GM19238 (cell line): ENCODE measurements at regions not wholly inside any gene's neighbourhood (a gene's known extent, or its start where the extent isn't known, plus 50 kb on each side); places are given as distances from the start of the nearest gene placed in this dataset.
"Not testable (repeated sequence)": the region's sequence is repeated elsewhere in the genome, so short reads cannot be mapped to it uniquely, and the experiment has no call there.

Source experiments
- DNase-seq: peaks from one replicate; pipeline ENCODE4 v3.0.0; 2011; ENCODE audit warnings: low spot score; ENCODE audit not compliant: insufficient read length

DNA sequence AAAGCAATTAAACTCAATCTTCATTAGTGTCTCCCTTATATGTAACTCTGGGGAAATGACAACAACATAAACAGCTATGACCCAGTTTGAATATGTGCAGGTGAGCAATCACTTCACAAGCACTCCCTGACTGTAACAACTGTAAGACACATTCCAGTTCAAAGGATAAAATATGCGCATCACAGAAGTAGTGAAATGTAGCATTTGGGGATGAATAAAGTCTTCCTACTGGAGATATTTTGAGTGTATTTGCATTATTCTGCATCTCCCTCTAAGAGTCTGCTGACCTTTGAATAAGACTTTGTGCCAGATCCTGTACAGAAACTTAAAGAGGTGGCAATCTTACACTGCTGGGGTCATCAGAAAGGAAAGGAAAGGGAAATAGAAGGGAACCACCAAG is 179.5 kb upstream of the TBX18 start:
- no peak for DNase-seq

GRCh38 chr6:84941609-84942008 is 177.2 kb upstream of the TBX18 start:
- not testable (repeated sequence) for DNase-seq

DNA sequence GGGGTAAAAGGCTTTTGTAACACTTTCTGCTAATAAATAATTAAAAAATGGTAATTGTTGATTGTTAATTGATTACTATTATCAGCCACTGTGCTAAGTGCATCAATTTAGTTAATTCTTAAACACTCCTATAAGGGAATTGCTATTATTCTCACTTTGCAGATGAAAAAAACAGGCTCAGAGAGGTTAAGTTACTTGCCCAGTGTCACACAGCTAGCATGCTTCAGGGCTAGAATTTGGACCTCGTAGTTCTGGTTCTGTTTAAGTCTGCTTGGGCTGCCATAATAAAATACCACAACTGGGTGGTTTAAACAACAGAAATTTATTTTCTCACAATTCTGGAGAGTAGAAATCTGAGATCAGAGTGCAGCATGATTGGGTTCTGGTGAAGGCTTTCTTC is 164.8 kb upstream of the TBX18 start:
- no peak for DNase-seq

DNA sequence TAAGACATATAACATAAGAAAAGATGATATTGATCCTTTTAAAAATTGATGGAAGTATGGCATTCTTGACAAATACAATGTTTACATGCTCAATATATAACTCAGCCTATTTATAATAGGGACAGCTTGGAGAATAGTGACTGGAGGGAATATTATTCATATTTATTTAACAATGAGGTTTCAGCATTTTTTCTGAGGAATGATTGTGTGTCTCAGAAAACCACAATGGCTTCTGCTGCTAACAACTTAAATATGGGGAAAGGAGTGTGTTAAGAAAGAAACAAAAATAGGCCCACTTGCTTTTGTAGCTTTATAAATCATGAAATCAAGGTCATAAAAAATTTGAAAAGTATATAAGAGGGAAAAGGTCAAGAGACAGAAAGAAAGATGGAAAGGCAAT is 163.2 kb upstream of the TBX18 start:
- DNase-seq, result no peak

GRCh38 chr6:84926189-84927155 is 162.1 kb upstream of the TBX18 start:
- DNase-seq, result no peak

GRCh38 chr6:84921891-84922290 is 157.5 kb upstream of the TBX18 start:
- DNase-seq, result no peak

DNA sequence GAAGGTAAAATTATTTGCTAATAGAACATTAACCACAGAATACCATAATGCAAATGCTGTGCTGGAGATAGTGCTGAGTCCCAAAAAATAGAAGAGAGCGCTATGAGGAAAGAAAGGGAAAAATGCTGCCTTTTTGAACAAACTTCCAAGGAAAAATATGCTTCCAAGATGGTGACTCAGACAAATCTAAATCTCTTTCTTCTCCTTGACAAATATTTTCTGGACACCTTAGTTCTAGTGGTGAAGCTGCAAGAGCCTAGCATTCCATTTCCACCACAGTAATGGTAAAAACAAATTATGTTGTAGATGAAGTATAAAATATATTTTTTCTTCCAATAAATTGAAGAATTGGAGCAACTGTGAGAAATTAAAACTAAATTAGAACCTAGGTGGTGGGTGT is 155.6 kb upstream of the TBX18 start:
- DNase-seq, result no peak

DNA sequence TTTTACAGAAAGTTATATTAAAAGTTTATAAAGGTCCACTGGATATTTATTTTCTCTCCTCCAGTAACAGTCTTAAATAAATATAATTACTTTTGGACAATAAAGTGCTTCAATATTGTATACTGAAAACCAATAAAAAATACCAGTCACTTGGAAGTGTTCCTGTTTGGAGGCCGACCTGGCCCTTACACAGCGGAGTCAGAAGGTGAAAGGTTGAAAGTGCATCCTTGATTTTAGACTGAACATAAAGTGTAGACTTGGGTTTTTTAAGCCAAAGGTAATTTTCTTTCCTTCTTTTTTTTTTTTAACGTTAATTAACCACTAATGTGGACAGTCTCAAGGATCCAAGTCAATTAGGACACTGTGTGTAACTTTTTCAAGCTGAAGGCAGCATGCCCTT is 152.3 kb upstream of the TBX18 start:
- no peak for DNase-seq

DNA sequence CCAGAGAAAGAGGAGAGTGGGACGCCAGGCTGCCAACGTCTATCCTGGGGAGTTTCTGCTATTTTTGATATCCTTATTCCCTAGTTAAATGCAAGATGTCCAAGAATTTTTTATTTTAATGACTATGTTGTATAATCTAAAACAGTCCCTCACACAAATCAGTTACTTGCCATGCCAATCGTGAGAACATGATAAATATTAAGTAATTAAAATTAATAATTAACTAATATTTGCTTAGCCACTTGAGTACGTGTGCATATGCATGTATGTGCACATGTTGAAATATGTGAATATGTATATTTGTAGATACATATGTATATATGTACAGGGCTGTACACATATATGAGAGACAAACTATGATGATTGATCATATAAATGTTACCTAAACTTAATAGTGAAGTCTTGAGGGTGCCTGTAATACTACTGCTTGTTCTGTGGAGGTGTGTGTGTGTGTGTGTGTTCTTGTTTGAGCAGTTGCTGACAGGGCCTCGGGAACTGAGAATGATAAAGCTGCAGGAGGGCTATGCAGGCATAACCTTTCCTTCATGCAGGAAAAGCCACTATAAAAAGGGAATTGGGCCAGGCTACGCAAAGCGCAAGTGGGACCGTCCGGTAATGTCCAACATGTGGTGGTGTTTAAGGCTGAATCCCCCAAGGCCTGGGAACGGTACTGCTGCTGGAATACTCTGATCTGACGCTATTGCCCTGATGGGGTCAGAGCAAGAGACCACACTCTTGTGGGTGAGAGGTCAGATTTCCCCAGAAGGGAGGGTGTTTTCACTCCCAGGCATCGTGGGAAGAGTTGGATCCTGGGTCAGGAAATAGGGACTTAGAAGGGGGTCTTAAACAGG is 148.3 kb upstream of the TBX18 start:
- DNase-seq, result no peak

DNA sequence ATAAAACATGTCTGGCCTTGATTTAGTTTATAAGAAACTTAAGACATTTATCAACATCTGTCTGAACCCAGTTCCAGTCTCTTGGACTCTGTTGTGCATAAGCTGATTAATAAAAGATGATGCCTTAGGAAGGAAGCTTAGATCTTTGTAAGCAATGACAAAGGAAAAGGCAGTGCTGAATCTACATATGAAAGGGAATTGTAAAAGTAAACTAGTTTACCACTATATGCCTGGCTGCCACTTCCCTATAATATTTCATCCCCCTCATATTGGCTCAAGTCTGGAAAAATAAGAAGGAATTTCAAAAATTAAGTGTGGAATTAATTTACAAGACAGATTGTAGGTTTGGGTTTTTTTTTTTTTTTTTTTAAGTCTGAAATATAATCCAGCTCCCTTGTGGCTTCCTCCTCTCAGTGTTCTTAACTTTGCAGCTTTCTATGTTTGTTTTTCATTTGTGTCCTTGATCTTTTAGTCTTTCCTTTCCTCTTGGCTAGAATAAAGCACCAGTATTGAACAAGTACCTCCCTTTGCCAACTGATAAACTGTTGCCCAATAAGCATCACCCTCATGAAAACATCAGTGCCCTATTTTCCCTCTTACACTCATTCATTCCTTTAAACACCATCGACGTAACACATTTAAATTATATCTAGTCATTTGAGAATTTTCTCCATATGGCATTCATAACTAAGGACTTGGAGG is 146.7 kb upstream of the TBX18 start:
- DNase-seq, result no peak

DNA sequence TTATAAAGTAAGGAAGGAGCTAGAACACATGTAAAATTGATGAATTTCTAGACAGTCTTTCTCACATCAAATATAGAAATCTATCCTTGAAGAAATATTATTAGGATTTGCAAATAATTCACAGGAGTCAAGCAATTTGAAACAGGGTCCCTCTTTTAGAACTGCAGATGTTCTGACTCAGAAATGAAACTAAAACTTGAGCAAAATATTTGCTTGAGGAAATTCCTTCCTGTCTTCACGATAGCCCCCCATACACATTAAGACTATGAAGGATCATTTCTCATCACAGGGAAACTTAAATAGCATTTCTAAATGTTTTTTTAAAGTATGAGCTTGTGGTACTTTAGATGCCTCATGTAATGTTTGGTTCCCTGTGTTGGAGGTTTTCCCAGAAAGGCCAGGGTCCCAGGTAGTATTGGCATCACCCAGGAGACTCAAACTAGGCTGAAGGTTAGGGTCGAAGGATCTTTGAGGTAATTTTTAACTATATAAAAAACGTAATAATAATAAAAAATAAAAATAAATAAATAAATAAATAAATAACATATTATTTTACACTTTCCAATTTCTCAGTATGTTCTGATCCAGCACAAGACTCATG is 144.0 kb upstream of the TBX18 start:
- no peak for DNase-seq

GRCh38 chr6:84906514-84906913 is 142.1 kb upstream of the TBX18 start:
- DNase-seq, result no peak

- no peak for DNase-seq
These were observed 141.4 kb upstream of the TBX18 start for GRCh38 chr6:84905823-84906222.

GRCh38 chr6:84902354-84902928 is 138.0 kb upstream of the TBX18 start:
- DNase-seq, result no peak

- DNase-seq, result no peak
These were observed 133.7 kb upstream of the TBX18 start for GRCh38 chr6:84897988-84898594.

- DNase-seq, result no peak
These were observed 132.6 kb upstream of the TBX18 start for GRCh38 chr6:84897011-84897410.

DNA sequence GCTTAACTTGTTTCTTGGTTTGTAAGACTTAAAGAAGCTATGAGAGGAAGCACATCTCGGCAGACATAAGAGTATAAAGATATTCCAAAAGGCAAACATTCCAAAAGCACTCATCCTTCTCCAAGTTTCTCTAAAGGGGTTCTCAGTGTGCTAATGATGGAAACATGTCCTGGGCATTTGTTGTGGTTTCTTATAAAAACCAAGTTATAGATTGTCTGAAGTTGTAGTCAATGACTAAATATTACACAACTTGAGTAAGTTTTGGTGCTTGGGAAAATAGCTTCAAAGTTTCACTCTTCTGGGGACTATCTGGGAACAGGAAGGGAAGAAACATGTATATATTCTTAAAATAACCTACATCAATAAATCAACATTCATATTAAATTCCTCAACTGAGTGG is 128.3 kb upstream of the TBX18 start:
- DNase-seq, result no peak

GRCh38 chr6:84882768-84883766 is 118.7 kb upstream of the TBX18 start:
- no peak for DNase-seq

- DNase-seq, result not testable (repeated sequence)
These were observed 115.0 kb upstream of the TBX18 start for GRCh38 chr6:84879385-84879784.
